NAMALWA (cell line): ENCODE measurements at regions not wholly inside any gene's neighbourhood (a gene's known extent, or its start where the extent isn't known, plus 50 kb on each side); places are given as distances from the start of the nearest gene placed in this dataset.

Experiments
- DNase-seq: peaks from one replicate; pipeline ENCODE4 v3.0.0-alpha.2; 2015; ENCODE audit warnings: low spot score

GRCh38 chr15:29917600-29918597, 95.6 kb upstream of the TJP1 start:
- DNase-seq, result no peak

- no peak for DNase-seq
Observed at GRCh38 chr15:29914511-29914926, 92.3 kb upstream of the TJP1 start.

DNA sequence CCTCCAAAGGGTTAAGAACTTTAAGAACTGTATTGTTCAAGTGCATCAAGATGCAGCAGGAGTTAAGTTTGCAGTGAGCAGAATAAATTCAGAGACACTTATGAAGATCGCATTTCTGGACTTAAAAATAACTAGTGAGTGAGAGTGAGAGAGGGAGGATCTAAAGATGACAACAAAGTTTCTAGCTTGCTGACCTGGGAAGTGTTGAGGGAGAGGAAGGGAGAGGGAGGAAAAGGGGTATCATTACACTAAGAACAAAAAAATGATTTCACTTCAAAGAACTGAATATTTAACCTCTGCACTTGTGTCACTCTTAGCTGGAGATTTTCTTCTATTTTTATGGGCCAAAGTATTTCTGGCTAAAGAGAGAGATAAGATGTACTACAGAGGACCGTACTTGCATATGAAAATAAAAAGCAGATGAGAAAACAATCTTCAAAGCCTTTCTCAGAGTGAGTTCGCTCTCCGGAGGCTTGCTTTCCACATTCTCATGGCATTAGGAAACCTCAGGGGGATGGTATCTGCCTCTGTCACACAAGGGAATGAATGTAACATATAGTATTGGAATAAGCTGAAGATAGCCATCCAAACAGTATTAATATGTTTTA, 91.4 kb upstream of the TJP1 start:
- no peak for DNase-seq

DNA sequence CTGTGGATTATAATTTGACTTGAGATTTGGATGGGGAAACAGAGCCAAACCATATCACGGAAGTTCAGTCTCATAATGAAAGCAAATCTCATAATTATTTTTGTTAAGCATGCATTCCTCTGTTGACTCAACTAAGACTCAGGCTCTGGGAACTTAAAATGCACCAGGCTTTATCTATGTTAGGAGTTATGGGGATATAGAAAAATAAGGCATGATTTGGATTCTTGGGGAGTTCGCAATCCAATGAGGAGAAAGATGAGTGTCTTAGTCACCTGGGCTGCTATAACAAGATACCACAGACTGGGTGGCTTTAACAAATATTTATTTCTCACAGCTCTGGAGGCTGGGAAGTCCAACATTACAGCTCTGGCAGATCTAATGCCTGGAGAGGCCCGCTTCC, 89.4 kb upstream of the TJP1 start:
- DNase-seq, result no peak

DNA sequence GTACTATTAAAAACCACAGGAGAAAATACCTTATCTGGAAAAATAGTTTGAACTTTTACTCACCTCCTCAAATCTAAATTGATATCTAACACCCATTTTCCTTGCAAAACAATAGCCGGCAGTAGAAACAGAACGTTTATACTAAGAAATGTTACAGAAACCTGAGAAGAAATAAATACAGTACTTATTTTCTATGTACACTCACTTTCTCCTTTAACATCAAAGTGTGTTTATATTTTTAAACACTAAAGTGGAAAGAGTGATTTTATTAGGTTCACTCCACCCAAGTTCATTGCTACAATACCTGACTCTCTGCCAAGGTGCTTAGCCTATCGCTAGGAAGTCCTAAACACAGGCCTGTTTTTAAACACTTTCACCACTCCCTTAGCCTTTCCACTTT, 87.8 kb upstream of the TJP1 start:
- no peak for DNase-seq

DNA sequence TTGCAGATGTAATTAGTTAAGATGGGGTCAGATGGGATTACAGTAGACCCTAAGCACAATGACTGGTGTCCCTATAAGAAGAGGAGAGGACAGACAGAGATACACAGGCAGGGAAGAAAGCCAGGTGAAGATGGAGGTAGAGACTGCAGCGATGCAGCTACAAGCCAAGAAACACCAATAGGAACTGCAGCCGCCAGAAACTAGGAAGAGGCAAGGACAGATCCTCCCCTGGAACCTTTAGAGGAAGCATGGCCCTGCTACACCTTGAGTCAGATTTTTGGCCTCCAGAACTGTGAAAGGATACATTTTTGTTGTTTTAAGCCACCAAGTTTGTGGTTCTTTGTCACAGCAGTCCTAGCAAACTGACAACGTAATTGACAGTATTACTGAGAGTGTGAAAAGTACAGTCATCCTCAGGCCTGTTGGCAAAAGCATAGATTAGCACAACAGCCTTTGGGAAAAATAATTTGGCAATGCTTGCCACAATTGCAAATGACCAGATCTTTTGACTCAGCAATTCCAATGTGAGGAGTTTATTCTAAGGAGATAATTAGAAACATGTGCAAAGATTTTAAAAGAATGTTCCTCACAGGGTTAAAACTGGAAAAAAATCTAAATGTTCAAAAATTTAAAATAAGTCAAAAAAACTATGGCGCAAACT, 82.6 kb upstream of the TJP1 start:
- no peak for DNase-seq

GRCh38 chr15:29903785-29904464, 81.7 kb upstream of the TJP1 start:
- DNase-seq, result no peak

- no peak for DNase-seq
Observed at GRCh38 chr15:29903028-29903427, 80.8 kb upstream of the TJP1 start.

DNA sequence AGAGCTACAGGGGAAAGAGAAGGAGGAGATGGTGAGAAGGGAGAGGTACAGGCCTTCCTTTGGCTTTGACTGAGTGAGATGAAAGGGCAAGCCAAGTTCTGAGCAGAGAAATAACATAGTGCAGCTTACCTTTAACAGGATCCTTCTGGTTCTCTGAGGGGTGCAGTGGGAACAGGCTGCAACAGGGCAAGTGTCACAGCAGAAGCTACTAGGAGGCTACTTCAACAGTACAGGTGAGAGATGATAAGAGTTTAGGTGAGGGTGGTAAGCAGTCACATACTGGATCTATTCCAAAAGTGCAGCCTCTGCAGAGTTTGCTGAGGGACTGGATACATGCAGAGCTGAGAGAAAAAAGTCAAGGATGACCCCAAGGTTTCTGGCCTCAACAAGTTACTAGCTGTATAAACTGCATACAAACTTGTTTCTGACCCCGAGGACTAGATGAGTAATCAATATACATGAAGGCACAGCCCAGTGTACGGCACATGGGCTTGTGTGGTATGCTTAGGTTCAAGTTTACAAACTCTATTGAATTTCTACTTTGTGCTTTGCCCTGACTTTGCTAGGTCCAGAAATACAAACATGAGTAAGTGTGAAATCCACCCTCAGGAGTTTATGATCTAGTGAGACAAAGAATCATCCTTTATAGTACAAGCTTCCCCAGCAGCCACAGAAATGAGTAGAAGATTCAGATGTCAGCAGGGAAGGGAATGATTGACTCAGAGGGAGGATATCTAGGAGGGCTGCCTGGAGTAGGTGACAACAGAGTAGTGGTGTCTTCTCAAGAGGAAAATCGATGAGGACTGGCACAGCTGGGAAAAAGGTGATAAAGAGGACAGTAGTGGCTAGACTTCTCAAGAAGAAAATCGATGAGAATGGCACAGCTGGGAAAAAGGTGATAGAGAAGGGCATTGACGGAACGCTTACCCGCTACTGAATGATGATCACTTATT, 78.2 kb upstream of the TJP1 start:
- no peak for DNase-seq

DNA sequence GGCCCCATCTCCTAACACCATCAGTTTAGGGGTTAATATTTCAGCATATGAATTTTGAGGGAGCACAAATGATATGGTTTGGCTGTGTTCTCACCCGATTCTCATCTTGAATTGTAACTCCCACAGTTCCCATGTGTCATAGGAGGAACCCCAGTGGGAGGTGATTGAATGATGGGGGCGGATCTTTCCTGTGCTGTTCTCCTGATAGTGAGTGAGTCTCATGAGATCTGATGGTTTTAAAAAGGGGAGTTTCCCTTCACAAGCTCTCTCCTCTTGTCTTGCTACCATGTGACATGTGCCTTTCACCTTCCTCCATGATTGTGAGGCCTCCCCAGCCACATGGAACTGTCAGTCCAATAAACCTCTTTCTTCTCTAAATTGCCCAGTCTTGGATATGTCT, 73.8 kb upstream of the TJP1 start:
- DNase-seq, result no peak

- DNase-seq, result no peak
Observed at GRCh38 chr15:29891096-29891457, 68.8 kb upstream of the TJP1 start.

DNA sequence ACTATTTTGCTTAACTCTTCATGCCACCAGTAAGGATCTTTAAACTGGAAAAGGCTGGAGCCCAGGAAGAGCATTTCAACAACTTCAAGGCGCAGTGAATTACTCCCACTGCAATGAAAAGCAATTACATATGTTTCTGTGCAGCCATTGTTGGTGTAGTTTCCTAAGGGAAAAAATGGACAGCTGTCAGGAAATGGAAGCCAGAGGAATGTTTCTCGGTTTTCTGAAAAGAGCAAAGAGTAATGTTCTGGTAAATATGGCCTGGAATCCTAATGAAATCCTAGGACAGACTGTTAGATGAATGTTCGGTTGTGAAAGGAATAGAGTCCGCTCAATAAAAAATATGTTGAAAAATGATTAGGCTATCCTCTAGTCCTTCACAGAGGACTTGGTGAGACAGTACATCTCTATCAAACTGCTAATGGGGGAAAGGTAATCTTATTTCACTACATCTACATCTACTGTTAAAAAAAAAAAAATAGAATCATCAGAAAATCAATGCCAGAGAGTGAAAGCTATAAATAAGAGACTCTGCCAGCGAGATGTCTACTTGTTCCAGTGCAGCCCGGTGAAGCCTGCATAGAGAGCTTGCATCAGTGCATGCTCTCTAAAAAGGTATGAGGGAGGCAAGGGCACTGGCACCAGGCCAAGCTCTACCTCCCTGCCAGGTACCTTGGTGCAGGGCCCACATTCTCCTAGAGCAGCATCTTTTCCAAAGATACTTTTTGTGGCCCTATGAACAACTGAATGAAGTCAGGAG, 68.2 kb upstream of the TJP1 start:
- no peak for DNase-seq

DNA sequence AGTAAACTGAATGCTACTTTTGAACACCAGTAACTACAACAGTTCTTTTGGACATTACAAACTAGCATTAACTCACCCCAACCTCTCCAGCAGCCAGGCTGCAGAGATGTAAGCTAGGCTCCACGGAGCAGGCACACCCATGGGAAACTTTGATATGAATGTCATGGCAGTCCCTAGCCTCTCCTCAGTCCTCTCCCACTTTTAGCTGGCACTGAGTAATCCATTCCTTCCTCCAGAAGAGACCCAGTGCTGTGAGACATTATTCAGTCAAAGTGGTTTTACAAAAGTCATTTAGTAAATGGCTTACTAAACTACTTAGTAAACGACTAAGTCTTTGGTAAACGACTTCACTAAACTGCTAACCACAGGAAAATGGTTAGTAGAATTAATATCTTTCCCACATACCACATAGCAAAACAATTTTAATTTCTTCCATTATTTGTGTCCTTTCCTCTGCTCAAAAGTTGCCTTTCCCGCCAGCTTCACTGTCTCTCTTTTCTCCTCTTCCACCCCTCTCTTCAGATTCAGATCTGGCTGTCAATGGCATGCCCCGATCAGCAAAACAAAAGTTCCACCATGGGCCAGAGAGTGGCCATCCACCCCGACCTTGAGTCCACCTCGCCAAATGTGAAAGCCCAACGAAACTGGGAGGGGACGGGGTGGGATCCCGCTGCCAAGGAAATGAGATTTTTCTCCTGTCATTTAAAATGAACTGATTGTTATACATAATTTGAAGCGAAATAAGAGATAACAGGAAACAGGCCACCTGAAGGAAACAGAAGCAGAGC, 67.5 kb upstream of the TJP1 start:
- no peak for DNase-seq

GRCh38 chr15:29888646-29889045, 66.4 kb upstream of the TJP1 start:
- DNase-seq, result no peak

DNA sequence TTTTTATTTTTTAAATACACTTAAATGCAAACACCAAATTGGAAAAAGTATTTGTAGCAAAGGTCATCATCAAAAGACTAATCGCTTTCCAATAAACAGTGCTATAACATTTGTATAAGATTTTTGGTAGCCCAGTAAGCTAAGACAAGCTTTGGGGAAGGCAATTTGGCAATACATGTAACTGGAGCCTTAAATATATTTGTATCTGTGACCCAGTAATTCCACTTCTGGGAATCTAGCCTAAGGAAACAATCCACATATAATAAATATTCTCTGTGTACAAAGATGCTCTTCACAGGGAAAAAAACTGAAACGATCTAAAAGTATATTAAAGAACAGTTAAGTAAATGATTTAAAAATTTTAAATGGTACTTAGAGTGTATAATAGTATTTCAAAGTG, 65.5 kb upstream of the TJP1 start:
- DNase-seq, result no peak

DNA sequence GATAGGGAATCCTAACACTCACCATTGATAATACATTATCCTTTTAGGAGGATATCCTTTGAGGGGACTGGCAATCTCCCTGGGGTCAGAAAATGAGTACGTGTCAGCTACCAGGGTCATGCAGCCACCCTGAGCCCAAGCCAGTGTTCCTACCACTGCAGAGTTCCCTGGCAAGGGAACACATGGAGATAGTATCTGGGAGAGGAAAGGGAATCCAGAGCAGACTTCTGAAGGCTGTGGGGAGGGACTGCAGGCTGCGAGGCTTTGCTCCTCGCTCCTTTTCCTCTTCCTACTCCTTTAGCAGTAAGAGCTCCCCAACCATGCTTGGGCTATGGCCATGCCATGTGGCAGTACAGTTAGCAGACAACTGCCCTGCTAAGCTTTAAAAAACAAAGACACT, 62.9 kb upstream of the TJP1 start:
- no peak for DNase-seq

DNA sequence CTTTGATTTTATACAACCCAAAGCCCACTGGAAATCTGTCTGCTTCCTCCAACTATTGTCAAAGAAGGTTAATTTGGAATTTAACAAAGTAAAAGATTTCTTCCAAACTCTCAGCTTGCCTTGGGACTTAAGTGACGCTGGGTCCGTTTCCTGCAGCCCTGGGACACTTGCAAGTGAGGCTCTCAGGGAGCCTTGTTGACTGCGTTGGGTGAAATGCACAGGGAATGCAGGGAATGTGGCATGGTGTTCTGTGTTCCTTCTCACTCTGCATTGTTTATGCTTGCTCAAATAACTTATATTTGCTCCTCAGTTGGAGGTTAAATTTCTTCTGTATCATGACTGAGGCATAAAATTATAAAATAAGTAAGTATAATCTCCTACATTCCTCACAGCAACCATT, 60.9 kb upstream of the TJP1 start:
- DNase-seq, result no peak

DNA sequence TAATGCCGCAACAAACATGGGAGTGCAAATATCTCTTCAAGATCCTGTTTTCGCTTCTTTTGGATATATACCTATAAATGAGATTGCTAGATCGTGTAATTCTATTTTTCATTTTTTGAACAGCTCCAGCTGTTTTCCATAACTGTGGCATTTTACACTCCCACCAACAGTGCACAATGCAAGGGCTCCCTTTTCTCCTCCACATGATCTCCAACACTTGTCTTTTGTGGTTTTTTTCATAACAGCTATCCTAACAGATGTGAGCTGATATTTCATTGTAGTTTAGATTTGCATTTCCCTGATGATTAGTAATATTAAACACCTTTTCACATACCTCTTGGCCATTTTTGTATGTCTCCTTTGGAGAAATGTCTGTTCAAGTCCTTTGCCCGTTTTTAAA, 58.6 kb upstream of the TJP1 start:
- no peak for DNase-seq

GRCh38 chr15:29880341-29880740, 58.1 kb upstream of the TJP1 start:
- no peak for DNase-seq

DNA sequence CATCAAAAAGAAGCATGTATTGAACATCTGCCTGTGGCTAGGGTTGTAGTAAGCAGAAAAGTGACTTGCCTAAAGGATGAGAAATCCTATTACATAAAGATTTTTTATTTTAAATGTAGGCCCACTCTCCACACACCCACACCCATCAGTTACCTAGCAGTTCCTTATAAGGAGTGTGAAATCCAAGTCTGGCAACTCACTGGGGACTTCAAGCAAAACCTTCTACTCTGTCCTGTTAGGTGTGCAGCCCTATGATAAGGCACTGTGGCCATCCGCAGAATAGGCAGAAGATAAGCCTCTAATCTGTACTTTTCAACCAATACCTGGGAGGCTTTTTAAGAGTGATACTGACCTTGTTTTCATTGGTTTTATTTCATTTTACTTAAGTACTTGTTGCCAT, 52.7 kb upstream of the TJP1 start:
- DNase-seq, result no peak
